Activated CD8-positive, alpha-beta T cell treated with anti-CD3 and anti-CD28 coated beads for 36 hours (primary cell): ENCODE measurements at regions not wholly inside any gene's neighbourhood (a gene's known extent, or its start where the extent isn't known, plus 50 kb on each side); places are given as distances from the start of the nearest gene placed in this dataset.

Experiments used
- ATAC-seq: fragments of 200-7000 bp; cut with Tn5 transposase; one replicate; pipeline ENCODE4 v1.10.0; 2021; ENCODE audit warnings: mild to moderate bottlenecking, moderate library complexity
- CTCF ChIA-PET: fragments of 350-600 bp; sonication (Branson Sonifier 250); formaldehyde crosslinking; loops from one replicate; lab custom pipeline; 2021; ENCODE audit warnings: antibody characterized with exemption; lab: Charles Lee
- POLR2A ChIA-PET: fragments of 350-600 bp; sonication (Branson Sonifier 250); formaldehyde crosslinking; loops from one replicate; lab custom pipeline; 2021; ENCODE audit warnings: antibody characterized with exemption; lab: Charles Lee
- DNase-seq: peaks from one replicate; pipeline ENCODE4 v3.0.0-alpha.2; 2020
- H3K27ac Mint-ChIP-seq: one replicate; pipeline ENCODE4 v1.8.0; 2021; ENCODE audit warnings: mild to moderate bottlenecking, mixed read lengths
- H3K27me3 Mint-ChIP-seq: one replicate; pipeline ENCODE4 v1.8.0; 2021; ENCODE audit warnings: mixed read lengths
- H3K36me3 Mint-ChIP-seq: one replicate; pipeline ENCODE4 v1.8.0; 2021; ENCODE audit warnings: low read depth, mixed read lengths
- H3K4me1 Mint-ChIP-seq: one replicate; pipeline ENCODE4 v1.8.0; 2021; ENCODE audit warnings: low read depth, mixed read lengths
- H3K4me3 Mint-ChIP-seq: one replicate; pipeline ENCODE4 v1.8.0; 2021; ENCODE audit warnings: mild to moderate bottlenecking, moderate library complexity, mixed read lengths
- H3K9me3 Mint-ChIP-seq: one replicate; pipeline ENCODE4 v1.8.0; 2021; ENCODE audit warnings: mixed read lengths
- CTCF ChIP-seq: fragments of 200-600 bp; IDR thresholded peaks from one replicate; pipeline ENCODE4 v1.8.0; 2022; ENCODE audit warnings: antibody characterized with exemption, mild to moderate bottlenecking
- intact Hi-C: fragments of 100-400 bp; cut with micrococcal nuclease; formaldehyde crosslinking; loops from one replicate; pipeline ENCODE4 v1.10.0; 2022

- H3K27me3 Mint-ChIP-seq = no peaks in the 10 kb centered on the region
- CTCF ChIA-PET = no interaction called here
- no peaks in the 10 kb centered on the region for H3K4me1 Mint-ChIP-seq
- DNase-seq (no peak), ATAC-seq (no peak)
- H3K36me3 Mint-ChIP-seq = no peaks in the 10 kb centered on the region
- no peak overlapping the region for H3K4me3 Mint-ChIP-seq
- H3K27ac Mint-ChIP-seq = no peak overlapping the region
- POLR2A ChIA-PET = no interaction called here
- TF ChIP-seq CTCF = no peak
- peaks cover 5% of the 10 kb centered on the region for H3K9me3 Mint-ChIP-seq
- intact Hi-C loops = no loop called here
These were observed 1253.7 kb downstream of the LRFN5 start for GRCh38 chr14:42860371-42860770.

- H3K27me3 Mint-ChIP-seq = no peaks in the 10 kb centered on the region
- H3K9me3 Mint-ChIP-seq = peaks cover 10% of the 10 kb centered on the region
- POLR2A ChIA-PET = no interaction called here
- H3K4me1 Mint-ChIP-seq = no peaks in the 10 kb centered on the region
- DNase-seq (no peak), ATAC-seq (no peak)
- intact Hi-C loops = no loop called here
- CTCF ChIA-PET = no interaction called here
- no peaks in the 10 kb centered on the region for H3K36me3 Mint-ChIP-seq
- no peak overlapping the region for H3K4me3 Mint-ChIP-seq
- no peak for TF ChIP-seq CTCF
- H3K27ac Mint-ChIP-seq = no peak overlapping the region
These were observed 1249.4 kb downstream of the LRFN5 start for GRCh38 chr14:42856106-42856505.

GRCh38 chr14:42855085-42855484 lies 1248.4 kb downstream of the LRFN5 start:
- Mint-ChIP-seq H3K27me3 (no peaks in the 10 kb centered on the region), H3K4me3 (no peak overlapping the region), H3K4me1 (no peaks in the 10 kb centered on the region), H3K36me3 (no peaks in the 10 kb centered on the region), H3K9me3 (peaks cover 11% of the 10 kb centered on the region), H3K27ac (no peak overlapping the region)
- DNase-seq (no peak), ATAC-seq (no peak)
- ChIA-PET CTCF (no interaction called here), POLR2A (no interaction called here)
- intact Hi-C loops = no loop called here
- no peak for TF ChIP-seq CTCF

GRCh38 chr14:42854061-42854460 lies 1247.4 kb downstream of the LRFN5 start:
- Mint-ChIP-seq H3K36me3 (no peaks in the 10 kb centered on the region), H3K9me3 (peaks cover 12% of the 10 kb centered on the region), H3K27me3 (no peaks in the 10 kb centered on the region), H3K4me3 (no peak overlapping the region), H3K4me1 (no peaks in the 10 kb centered on the region), H3K27ac (no peak overlapping the region)
- no peak for DNase-seq
- no peak for TF ChIP-seq CTCF
- no peak for ATAC-seq
- intact Hi-C loops = no loop called here
- POLR2A ChIA-PET = no interaction called here
- CTCF ChIA-PET = no interaction called here

GRCh38 chr14:42848652-42849051 lies 1242.0 kb downstream of the LRFN5 start:
- TF ChIP-seq CTCF = no peak
- H3K4me3 Mint-ChIP-seq = no peak overlapping the region
- DNase-seq (no peak), ATAC-seq (no peak)
- no peaks in the 10 kb centered on the region for H3K27me3 Mint-ChIP-seq
- H3K4me1 Mint-ChIP-seq = no peaks in the 10 kb centered on the region
- no peak overlapping the region for H3K27ac Mint-ChIP-seq
- ChIA-PET CTCF (no interaction called here), POLR2A (no interaction called here)
- no peaks in the 10 kb centered on the region for H3K36me3 Mint-ChIP-seq
- intact Hi-C loops = no loop called here
- H3K9me3 Mint-ChIP-seq = peaks cover 14% of the 10 kb centered on the region
